ENCODE measurements at regions not wholly inside any gene's neighbourhood (a gene's known extent, or its start where the extent isn't known, plus 50 kb on each side); places are given as distances from the start of the nearest gene placed in this dataset.

GRCh38 chr12:111222523-111222922 lies 146.4 kb downstream of the PHETA1 start:
- DNase-seq (ENCODE audit: low read depth in 1 of 2, low spot score in 2 of 2) (no peak), FAIRE-seq (no peak)
- ChIA-PET POLR2A (ENCODE audit: partially characterized antibody) (interaction anchor here (0.8 kb wide), 1 partner anchor 10 kb away, joined by 3 read pairs; no protein-coding TSS in a partner anchor), CTCF (ENCODE audit: partially characterized antibody) (interaction anchor here (0.6 to 2.0 kb wide), 5 partner anchors 49 to 193 kb away, joined by 3 to 7 read pairs (median 4); no protein-coding TSS in a partner anchor)
- no peak overlapping the region for H2BK5ac ChIP-seq (ENCODE audit: low read depth, low read length)
- H3K23ac ChIP-seq (ENCODE audit: insufficient read length) = no peak overlapping the region
- H3K9me3 ChIP-seq (ENCODE audit: insufficient read depth in 2 of 2, low read depth in 1 of 2, low read length in 1 of 2) = no peaks in the 10 kb centered on the region
- no peak overlapping the region for H2AK5ac ChIP-seq (ENCODE audit: low read depth, low read length)
- H3K79me2 ChIP-seq (ENCODE audit: control insufficient read depth in 1 of 2, insufficient read depth in 2 of 2, low read length in 2 of 2) = no peaks in the 10 kb centered on the region
- no peaks in the 10 kb centered on the region for H3K36me3 ChIP-seq (ENCODE audit: control insufficient read depth in 2 of 4, insufficient read depth in 4 of 4, low read length in 3 of 4)
- no peak overlapping the region for H4K91ac ChIP-seq (replicated peaks; ENCODE audit: insufficient read length, low read length)
- 70% methylated on average over 4 of the region's 4 CpGs; no CpG with 5 or more reads in 1 of the 2 experiments for WGBS, 2 experiments (ENCODE audit: extremely low coverage in 1 of 2, insufficient coverage in 1 of 2, insufficient read length in 1 of 2, insufficient replicate concordance in 2 of 2, low coverage in 1 of 2, low lambda C conversion rate in 2 of 2, missing lambda C conversion rate in 1 of 2)
- no peaks in the 10 kb centered on the region for H3K79me1 ChIP-seq (ENCODE audit: low read depth, low read length)
- no peak overlapping the region for H3K9ac ChIP-seq (replicated peaks in 1 of 4; ENCODE audit: extremely low read depth in 1 of 4, low read depth in 3 of 4, low read length in 3 of 4)
- no peak overlapping the region for H2BK12ac ChIP-seq (ENCODE audit: low read depth, low read length)
- no peak overlapping the region for H3K27ac ChIP-seq (ENCODE audit: low read depth, low read length)
- no peaks in the 10 kb centered on the region for H3K4me1 ChIP-seq (replicated peaks in 1 of 4; ENCODE audit: control insufficient read depth in 3 of 4, insufficient read depth in 4 of 4, low read length in 3 of 4)
- no peak overlapping the region for H2AFZ ChIP-seq (ENCODE audit: low read length)
- H4K20me1 ChIP-seq (replicated peaks in 1 of 2; ENCODE audit: control insufficient read depth in 1 of 2, insufficient read depth in 2 of 2, low read length in 2 of 2) = peaks cover 0 to 4% of the 10 kb centered on the region in 2 experiments
- no peak overlapping the region for H3K4me3 ChIP-seq (ENCODE audit: extremely low read depth in 1 of 4, insufficient read depth in 2 of 4, low read depth in 3 of 4, low read length in 4 of 4)
- H3K4ac ChIP-seq (replicated peaks; ENCODE audit: insufficient read length, low read depth, low read length) = no peak overlapping the region
- H4K8ac ChIP-seq (ENCODE audit: extremely low read depth, insufficient read depth, low read length) = no peak overlapping the region
- no peak overlapping the region for H3K56ac ChIP-seq (replicated peaks; ENCODE audit: insufficient read length, low read depth, low read length)
- no peak overlapping the region for H2BK120ac ChIP-seq (replicated peaks; ENCODE audit: low read depth, low read length)
- no peak overlapping the region for H3K18ac ChIP-seq (ENCODE audit: extremely low read depth, low read length)
- H4K5ac ChIP-seq (ENCODE audit: insufficient read length, low read depth, low read length) = no peak overlapping the region
- no peaks in the 10 kb centered on the region for H3K27me3 ChIP-seq (replicated peaks in 1 of 4; ENCODE audit: control insufficient read depth in 3 of 4, extremely low read depth in 1 of 4, insufficient read depth in 3 of 4, low read length in 3 of 4)
- no peak overlapping the region for H3K14ac ChIP-seq (ENCODE audit: insufficient read length)
- no peak overlapping the region for H3K4me2 ChIP-seq (ENCODE audit: insufficient read depth in 1 of 2, low read depth in 2 of 2, low read length in 2 of 2)
- no peaks in the 10 kb centered on the region for H3K23me2 ChIP-seq (ENCODE audit: low read depth, low read length)
- H2BK15ac ChIP-seq (ENCODE audit: low read length) = no peak overlapping the region
- TF ChIP-seq TAF7 (optimal IDR thresholded peaks at IDR 0.05; ENCODE audit: borderline replicate concordance, low read depth, low read length) = no peak
- no peak for TF ChIP-seq EGR1 (IDR thresholded peaks at IDR 0.05; ENCODE audit: borderline replicate concordance, low read depth, low read length)
- no peak for TF ChIP-seq JUND (IDR thresholded peaks at IDR 0.05; ENCODE audit: low read length)
- no peak for TF ChIP-seq RAD21 (IDR thresholded peaks at IDR 0.05 in 1 of 2, conservative IDR thresholded peaks at IDR 0.05 in 1 of 2; ENCODE audit: low read depth in 2 of 2, low read length in 2 of 2)
- no peak overlapping the region for H2BK20ac ChIP-seq (ENCODE audit: low read length)
